ENCODE measurements at regions not wholly inside any gene's neighbourhood (a gene's known extent, or its start where the extent isn't known, plus 50 kb on each side); places are given as distances from the start of the nearest gene placed in this dataset.

GRCh38 chr9:82511626-82512025 lies 523.1 kb downstream of the SPATA31D1 start:
- TF ChIP-seq CTCF (IDR thresholded peaks at IDR 0.05), result no peak
- TF ChIP-seq EZH2 (IDR thresholded peaks at IDR 0.05; ENCODE audit: borderline replicate concordance, insufficient read depth, low read depth, low read length, poor library complexity, severe bottlenecking), result no peak
